ENCODE measurements at regions not wholly inside any gene's neighbourhood (a gene's known extent, or its start where the extent isn't known, plus 50 kb on each side); places are given as distances from the start of the nearest gene placed in this dataset.
"Not testable (repeated sequence)": the region's sequence is repeated elsewhere in the genome, so short reads cannot be mapped to it uniquely, and the experiment has no call there.

DNA sequence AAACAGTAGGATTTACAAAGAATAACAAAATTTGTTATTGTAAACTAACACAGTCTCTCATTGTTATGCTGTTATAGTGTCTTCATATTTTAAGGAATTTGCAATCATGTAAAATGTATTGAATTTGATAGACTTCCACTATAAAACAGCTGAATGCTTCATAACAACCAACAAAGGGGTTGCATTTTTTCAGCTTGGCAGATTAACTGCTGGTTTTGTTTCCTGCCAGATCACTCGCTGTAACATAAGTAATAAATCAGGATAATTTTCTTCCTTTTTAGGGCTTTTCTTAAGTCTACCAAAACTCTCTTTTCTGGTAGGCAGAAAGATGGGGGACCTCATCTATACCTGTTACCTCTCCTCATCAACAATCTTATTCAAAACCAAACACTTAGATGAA, 169.8 kb downstream of the SAMD5 start:
- Mint-ChIP-seq H3K4me1 (no peaks in the 10 kb centered on the region), H3K9me3 (peaks cover 0 to 9% (median 3%) of the 10 kb centered on the region in 6 donors), H3K27me3 (ENCODE audit: low read depth in 3 of 3) (peaks cover 0 to 2% (median 2%) of the 10 kb centered on the region in 3 donors), H3K4me3 (no peak overlapping the region), H3K36me3 (no peaks in the 10 kb centered on the region), H3K27ac (no peak overlapping the region)
- no peak for DNase-seq

DNA sequence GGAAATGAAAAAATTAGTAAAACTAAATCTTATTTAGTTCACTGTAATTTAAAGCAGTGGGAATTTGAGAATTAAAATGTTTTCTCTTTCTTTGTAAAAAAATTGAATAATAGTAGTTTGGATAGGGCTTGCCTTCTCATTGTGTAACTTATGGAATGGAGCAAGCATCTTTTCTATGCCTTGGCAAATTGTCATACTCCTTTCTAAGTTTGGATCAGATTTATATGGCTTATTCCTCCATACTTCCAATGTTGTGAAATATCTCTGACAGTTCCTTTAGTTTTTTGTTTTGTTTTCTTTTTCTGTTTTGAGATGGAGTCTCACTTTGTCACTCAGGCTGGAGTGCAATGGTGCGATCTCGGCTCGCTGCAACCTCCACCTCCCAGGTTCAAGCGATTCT, 176.4 kb downstream of the SAMD5 start:
- Mint-ChIP-seq H3K9me3 (peaks cover 0 to 4% (median 2%) of the 10 kb centered on the region in 6 donors), H3K27ac (no peak overlapping the region), H3K4me1 (no peaks in the 10 kb centered on the region), H3K27me3 (ENCODE audit: low read depth in 3 of 3) (peaks cover 0 to 2% (median 1%) of the 10 kb centered on the region in 3 donors), H3K4me3 (no peak overlapping the region), H3K36me3 (no peaks in the 10 kb centered on the region)
- no peak for DNase-seq

DNA sequence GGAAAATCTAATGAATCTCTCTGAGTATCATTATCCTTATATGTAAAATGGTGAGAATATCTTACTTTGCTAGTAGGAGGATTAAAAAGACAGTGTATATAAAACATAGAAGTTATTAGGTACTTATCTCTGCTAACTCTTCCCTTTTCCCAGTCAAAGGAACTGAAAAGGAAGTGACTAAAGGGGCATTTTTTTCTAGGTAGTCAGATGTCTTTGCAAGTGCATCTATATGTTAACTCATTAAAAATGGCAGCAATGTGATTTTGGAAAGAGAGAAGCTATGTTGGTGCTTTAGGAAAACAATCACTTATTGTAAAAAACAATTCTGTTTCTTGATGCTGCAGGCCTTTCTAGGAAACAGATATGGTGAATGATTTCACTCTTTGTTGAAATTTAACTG, 180.9 kb downstream of the SAMD5 start:
- Mint-ChIP-seq H3K4me1 (no peaks in the 10 kb centered on the region), H3K27me3 (ENCODE audit: low read depth in 3 of 3) (no peaks in the 10 kb centered on the region), H3K36me3 (no peaks in the 10 kb centered on the region), H3K9me3 (peaks cover 0 to 4% (median under 1%) of the 10 kb centered on the region in 6 donors), H3K27ac (no peak overlapping the region), H3K4me3 (no peak overlapping the region)
- no peak for DNase-seq

DNA sequence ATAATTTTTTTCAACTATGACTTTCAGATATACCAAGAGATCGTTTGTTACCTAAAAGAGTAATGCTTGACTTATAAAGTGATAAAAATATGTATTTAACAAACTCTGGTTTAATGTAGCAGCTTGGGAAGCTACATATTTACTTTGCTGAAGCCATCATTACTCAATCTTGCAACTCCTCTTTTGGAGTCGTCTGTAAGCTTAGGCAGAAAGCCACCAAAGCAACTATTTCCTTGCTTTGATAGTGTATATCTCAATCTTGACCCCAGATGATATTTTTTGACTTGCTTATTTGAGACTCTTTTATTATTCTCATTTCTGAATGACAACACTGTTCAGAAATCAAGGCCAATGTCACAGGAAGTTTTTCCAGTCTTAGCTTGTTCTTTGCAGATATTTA, 183.0 kb downstream of the SAMD5 start:
- no peak for DNase-seq
- Mint-ChIP-seq H3K9me3 (peaks cover 0 to 8% (median under 1%) of the 10 kb centered on the region in 6 donors), H3K4me1 (no peaks in the 10 kb centered on the region), H3K27ac (no peak overlapping the region), H3K4me3 (no peak overlapping the region), H3K27me3 (ENCODE audit: low read depth in 3 of 3) (no peaks in the 10 kb centered on the region), H3K36me3 (no peaks in the 10 kb centered on the region)

DNA sequence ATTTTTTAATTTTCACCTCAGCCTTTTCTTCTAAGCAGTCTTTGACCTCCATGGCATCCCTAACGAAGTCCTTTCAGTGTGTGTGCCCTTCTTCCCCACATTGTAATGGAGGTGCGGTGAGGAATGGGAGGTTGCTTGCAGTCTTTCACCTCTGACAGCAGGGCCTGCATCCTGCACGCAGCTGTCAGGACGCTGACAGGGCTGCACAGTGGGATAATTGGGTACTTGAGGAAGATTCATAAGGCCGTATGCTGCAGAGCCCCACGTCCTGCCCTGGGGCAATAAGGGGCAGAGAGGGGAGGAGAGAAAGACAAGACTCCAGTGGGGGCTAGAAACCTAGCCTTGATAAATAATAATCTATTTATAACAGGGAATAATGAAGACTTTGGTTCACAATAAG, 184.7 kb downstream of the SAMD5 start:
- no peaks in the 10 kb centered on the region for H3K27me3 Mint-ChIP-seq (ENCODE audit: low read depth in 3 of 3)
- no peak overlapping the region for H3K27ac Mint-ChIP-seq
- no peaks in the 10 kb centered on the region for H3K4me1 Mint-ChIP-seq
- peaks cover 0 to 5% (median under 1%) of the 10 kb centered on the region in 6 donors for H3K9me3 Mint-ChIP-seq
- no peak overlapping the region for H3K4me3 Mint-ChIP-seq
- no peaks in the 10 kb centered on the region for H3K36me3 Mint-ChIP-seq
- no peak for DNase-seq

DNA sequence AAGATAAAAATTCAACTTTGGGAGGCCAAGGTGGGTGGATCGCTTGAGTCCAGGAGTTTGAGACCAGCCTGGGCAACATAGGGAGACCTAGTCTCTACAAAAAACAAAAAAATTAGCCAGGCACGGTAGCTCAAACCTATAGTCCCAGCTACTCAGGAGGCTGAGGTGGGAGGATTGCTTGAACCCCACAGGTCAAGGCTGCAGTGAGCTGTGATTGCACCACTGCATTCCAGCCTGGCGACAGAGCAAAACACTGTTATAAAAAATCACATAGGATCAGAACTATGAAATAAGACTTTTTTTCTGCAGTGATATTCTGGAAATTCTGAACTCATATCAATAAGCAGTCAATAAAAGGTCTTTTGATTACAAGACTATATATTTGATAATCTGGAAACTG, 186.1 kb downstream of the SAMD5 start:
- H3K4me1 Mint-ChIP-seq; H3K27ac Mint-ChIP-seq; H3K9me3 Mint-ChIP-seq; DNase-seq; H3K4me3 Mint-ChIP-seq; H3K36me3 Mint-ChIP-seq; H3K27me3 Mint-ChIP-seq (ENCODE audit: low read depth in 3 of 3): not testable (repeated sequence)

DNA sequence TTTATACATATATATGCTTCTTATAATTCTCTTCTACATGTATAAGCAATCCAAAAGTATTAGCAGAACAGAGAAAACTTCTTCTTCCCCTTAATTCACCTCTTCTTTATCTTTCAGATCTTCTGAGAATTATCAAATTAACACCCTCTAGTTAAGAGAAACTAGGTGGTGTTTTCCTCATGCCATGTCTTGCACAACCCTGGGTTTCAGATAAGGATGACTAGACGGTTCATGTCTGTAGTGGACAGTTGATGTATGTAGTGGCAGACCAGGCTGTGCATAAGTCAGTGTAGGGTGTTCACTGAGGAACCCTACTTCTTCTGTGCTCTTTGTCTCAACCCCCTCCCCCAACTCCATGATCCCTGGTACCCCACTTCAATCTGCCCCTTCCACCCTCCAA, 187.3 kb downstream of the SAMD5 start:
- no peak for DNase-seq
- H3K4me3 Mint-ChIP-seq: no peak overlapping the region
- H3K27ac Mint-ChIP-seq: no peak overlapping the region
- peaks cover 0 to 9% (median under 1%) of the 10 kb centered on the region in 6 donors for H3K9me3 Mint-ChIP-seq
- no peaks in the 10 kb centered on the region for H3K36me3 Mint-ChIP-seq
- H3K4me1 Mint-ChIP-seq: no peaks in the 10 kb centered on the region
- no peaks in the 10 kb centered on the region for H3K27me3 Mint-ChIP-seq (ENCODE audit: low read depth in 3 of 3)

DNA sequence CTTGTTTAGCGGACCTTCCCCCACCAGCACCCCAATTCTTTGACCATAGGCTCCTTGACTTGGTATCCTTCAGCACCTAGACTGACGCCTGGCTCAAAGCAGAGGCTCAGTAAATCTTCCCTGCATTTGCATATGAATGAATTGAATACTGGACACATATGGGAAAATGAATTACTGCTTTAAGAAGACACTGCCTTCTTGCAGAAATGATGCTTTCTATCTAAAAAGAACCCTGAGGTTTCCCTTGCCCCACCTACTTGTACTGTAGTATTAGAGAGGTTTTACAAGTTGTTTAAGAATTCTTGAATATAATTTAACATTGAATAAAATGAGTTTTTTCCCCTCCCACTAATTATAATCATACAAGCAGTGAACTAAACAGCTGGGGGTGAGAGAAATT, 190.7 kb downstream of the SAMD5 start:
- Mint-ChIP-seq H3K36me3 (no peaks in the 10 kb centered on the region), H3K4me1 (no peaks in the 10 kb centered on the region), H3K9me3 (peaks cover 0 to 10% (median 3%) of the 10 kb centered on the region in 6 donors), H3K27me3 (ENCODE audit: low read depth in 3 of 3) (no peaks in the 10 kb centered on the region), H3K4me3 (no peak overlapping the region), H3K27ac (no peak overlapping the region)
- no peak for DNase-seq

DNA sequence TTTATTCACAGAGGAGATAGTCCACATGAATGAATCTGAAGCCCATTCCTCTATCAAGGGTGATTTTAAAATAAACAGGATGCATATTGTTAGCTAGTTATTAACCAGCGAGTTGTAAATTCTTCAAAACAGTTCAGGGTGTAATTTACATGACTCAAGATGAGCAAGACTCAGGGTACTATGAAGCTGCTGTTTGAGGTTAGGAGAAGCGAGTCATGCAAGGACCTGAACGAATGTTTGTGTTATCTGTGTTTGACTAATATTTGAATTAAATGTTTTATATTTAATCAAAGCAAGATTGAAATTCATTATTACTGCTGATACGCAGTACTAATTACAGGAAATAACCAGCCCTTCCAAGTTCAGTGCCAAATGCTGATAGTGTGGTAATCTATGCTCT, 191.1 kb downstream of the SAMD5 start:
- peaks cover 0 to 10% (median 5%) of the 10 kb centered on the region in 6 donors for H3K9me3 Mint-ChIP-seq
- no peak overlapping the region for H3K4me3 Mint-ChIP-seq
- no peaks in the 10 kb centered on the region for H3K4me1 Mint-ChIP-seq
- H3K36me3 Mint-ChIP-seq: no peaks in the 10 kb centered on the region
- no peaks in the 10 kb centered on the region for H3K27me3 Mint-ChIP-seq (ENCODE audit: low read depth in 3 of 3)
- DNase-seq: no peak
- no peak overlapping the region for H3K27ac Mint-ChIP-seq

DNA sequence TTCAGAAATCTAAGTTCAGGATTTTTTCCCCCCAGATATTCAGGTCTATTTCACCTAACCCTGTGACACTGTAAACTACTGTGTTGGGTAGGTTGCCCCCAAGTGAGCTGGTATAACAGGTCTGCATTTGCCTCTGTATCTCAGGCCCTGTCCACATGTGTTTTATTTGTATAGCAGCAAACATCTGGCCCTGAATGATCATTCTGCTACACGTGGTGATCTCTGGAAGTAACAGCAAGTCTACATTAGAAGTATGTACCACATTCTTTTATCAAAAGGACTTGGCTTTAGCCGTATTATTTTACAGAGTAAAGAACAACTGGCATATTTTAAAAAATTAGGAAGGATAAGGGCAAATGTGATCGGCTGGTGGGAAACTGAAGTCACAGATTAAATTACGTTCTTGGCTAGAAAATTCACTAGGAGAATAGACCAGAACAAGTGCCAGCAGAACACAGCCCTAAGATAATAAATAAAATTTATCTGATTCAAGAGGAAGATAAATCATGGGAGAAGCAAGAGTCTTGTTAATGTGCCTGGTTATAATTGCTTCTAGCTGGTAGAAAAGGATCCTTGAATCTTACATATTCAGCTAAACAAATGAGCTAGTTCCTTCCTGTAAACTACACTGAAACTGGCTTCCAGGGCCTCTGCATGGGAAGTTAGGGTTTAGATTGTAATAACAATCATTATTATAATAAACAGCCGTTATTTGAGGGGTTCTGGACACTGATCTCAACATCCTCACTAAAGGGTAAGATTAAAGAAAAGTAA, 192.1 kb downstream of the SAMD5 start:
- H3K9me3 Mint-ChIP-seq: peaks cover 0 to 10% (median 5%) of the 10 kb centered on the region in 6 donors
- H3K4me3 Mint-ChIP-seq: no peak overlapping the region
- DNase-seq: no peak
- no peaks in the 10 kb centered on the region for H3K4me1 Mint-ChIP-seq
- no peaks in the 10 kb centered on the region for H3K27me3 Mint-ChIP-seq (ENCODE audit: low read depth in 3 of 3)
- no peak overlapping the region for H3K27ac Mint-ChIP-seq
- H3K36me3 Mint-ChIP-seq: no peaks in the 10 kb centered on the region

DNA sequence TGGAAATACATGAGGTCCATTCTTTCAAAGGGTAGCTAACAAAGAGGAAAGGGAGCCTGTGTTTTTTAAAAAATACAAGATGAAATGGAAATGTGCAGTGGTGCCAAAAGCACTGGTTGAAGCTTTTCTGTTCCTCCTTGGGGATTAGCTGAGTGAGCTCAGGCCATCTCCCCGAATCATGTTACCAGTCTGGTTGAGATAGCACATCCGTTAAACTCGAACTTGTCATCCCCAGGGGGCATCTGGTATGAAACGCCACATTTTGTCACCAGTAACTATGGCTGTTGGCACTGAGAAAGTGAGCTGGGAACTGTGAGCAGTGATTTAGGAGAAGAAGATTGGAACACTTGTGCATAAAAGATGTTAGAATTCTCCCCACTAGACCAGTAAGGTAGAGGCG, 196.2 kb downstream of the SAMD5 start:
- no peaks in the 10 kb centered on the region for H3K4me1 Mint-ChIP-seq
- H3K9me3 Mint-ChIP-seq: peaks cover 0 to 6% (median 3%) of the 10 kb centered on the region in 6 donors
- no peak for DNase-seq
- H3K36me3 Mint-ChIP-seq: no peaks in the 10 kb centered on the region
- H3K27ac Mint-ChIP-seq: no peak overlapping the region
- peaks cover 0 to 2% (median 1%) of the 10 kb centered on the region in 3 donors for H3K27me3 Mint-ChIP-seq (ENCODE audit: low read depth in 3 of 3)
- no peak overlapping the region for H3K4me3 Mint-ChIP-seq

DNA sequence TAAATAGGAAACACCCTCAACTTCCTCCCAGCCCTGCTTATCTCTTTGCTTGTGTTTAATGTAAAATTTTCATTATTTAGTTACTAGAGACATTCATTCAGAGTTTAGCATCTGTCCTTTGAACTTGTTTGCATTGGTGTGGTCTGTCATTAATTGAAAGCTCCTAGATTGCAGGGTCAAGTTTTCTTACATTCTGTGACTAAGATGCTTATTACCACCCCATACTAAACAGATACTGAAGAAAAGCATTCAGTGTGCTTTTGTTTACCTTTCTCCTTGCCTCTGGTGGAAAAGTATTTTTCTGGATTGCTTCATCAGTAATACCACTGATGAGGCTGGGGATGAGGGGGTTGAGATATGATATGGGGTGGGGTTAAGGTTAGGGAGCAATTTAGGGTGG, 199.0 kb downstream of the SAMD5 start:
- no peaks in the 10 kb centered on the region for H3K36me3 Mint-ChIP-seq
- H3K27ac Mint-ChIP-seq: no peak overlapping the region
- no peaks in the 10 kb centered on the region for H3K4me1 Mint-ChIP-seq
- H3K9me3 Mint-ChIP-seq: peaks cover 2 to 7% (median 5%) of the 10 kb centered on the region in 6 donors
- DNase-seq: no peak
- no peak overlapping the region for H3K4me3 Mint-ChIP-seq
- peaks cover 0 to 2% (median 1%) of the 10 kb centered on the region in 3 donors for H3K27me3 Mint-ChIP-seq (ENCODE audit: low read depth in 3 of 3)

DNA sequence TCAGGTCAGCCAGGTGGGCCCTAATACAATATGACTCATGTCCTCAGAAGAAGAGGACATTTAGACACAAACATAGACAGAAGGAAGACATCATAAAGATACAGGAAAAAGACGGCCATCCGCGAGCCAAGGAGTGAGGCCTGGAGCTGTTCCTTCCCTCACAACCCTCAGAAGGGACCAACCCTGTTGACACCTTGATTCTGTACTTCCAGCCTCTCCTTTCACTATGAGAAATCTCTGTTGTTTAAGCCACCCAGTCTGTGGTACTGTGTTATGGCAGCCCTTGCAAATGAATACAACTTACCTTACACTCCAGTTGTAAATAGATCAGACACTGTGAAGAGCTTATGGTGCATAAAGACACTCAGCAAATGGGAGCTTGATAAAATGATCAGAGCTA, 199.7 kb downstream of the SAMD5 start:
- Mint-ChIP-seq H3K4me1 (no peaks in the 10 kb centered on the region), H3K36me3 (no peaks in the 10 kb centered on the region), H3K27ac (no peak overlapping the region), H3K27me3 (ENCODE audit: low read depth in 3 of 3) (peaks cover 0 to 2% (median 1%) of the 10 kb centered on the region in 3 donors), H3K9me3 (peaks cover 2 to 7% (median 5%) of the 10 kb centered on the region in 6 donors), H3K4me3 (no peak overlapping the region)
- DNase-seq: no peak

DNA sequence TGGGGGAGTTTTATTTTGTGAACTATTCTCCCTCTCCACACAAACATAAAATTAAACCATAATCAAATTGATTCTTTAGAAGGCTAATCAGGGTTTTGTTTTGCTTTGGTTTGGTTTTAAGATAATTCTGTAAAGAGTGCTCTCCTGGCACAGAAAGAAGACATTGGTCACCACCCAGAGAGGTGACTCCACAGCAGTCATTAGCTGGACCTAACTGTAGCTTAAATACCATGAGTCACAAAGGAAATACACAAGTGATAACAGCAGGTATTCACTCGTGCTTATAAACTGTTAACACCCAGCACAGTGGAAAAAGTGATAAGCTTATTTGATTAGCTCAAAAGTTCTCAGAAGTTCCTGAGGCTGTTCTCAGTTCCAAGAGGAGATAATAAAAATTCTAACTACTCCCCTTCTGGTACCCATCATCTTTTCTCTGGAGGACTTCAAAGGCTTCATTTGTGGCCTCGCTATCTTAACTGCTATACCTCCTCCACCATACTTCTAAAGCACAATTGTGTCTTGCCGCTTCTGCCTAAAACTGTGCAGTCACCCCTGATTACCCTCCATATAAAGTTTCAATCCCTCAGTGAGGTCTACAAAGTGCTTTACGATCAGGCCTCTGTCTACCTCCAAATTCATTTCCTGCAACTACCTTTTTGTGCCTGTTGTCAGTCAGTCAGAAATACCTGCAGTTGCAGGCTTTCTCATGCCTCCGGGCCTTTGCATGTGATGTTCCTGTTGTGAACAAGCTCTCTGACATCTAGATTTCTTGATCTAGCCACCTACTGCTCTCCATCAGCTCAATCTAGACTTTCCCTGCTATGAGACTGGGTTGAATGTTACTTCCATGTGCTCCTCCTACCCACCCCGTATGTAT, 201.1 kb downstream of the SAMD5 start:
- Mint-ChIP-seq H3K27ac (no peak overlapping the region), H3K36me3 (no peaks in the 10 kb centered on the region), H3K27me3 (ENCODE audit: low read depth in 3 of 3) (peaks cover 0 to 2% (median 1%) of the 10 kb centered on the region in 3 donors), H3K9me3 (peaks cover 0 to 6% (median 3%) of the 10 kb centered on the region in 6 donors), H3K4me1 (no peaks in the 10 kb centered on the region), H3K4me3 (no peak overlapping the region)
- DNase-seq: no peak

Measured in immature natural killer cell (primary cell).